ENCODE measurements at regions not wholly inside any gene's neighbourhood (a gene's known extent, or its start where the extent isn't known, plus 50 kb on each side); places are given as distances from the start of the nearest gene placed in this dataset.

DNA sequence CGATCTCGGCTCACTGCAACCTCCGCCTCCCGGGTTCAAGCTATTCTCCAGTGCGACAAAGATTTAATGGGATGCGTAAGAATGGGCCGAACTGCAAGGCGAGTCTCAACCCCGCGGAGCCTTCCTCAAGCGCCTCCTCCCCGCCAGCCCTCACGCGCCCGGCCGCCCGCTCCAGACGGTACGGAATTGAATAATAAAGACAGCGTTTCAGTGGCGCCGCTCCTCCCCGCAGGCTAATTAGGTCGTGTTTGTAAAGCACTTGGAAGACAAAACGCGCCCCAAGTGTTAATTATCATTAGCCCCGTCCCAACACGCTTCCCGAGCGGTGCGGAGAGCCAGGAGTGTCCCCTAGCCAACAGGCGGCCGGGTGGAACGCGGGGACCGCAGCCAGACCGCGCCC lies 192.0 kb downstream of the BUD13 start:
- Histone ChIP-seq H3K4me1 (ENCODE audit: control insufficient read depth in 4 of 4, insufficient read depth in 4 of 4, low read length in 3 of 4) (peaks cover 0 to 3% (median 0%) of the 10 kb centered on the region in 4 donors), H3K36me3 (ENCODE audit: control insufficient read depth in 4 of 4, insufficient read depth in 3 of 4, low read depth in 1 of 4, low read length in 3 of 4) (no peaks in the 10 kb centered on the region), H3K27ac (ENCODE audit: low read depth in 1 of 2, low read length in 2 of 2) (no peak overlapping the region), H3K9ac (ENCODE audit: low read depth in 1 of 2, low read length in 2 of 2) (no peak overlapping the region), H3K27me3 (ENCODE audit: control insufficient read depth in 4 of 4, insufficient read depth in 4 of 4, low read length in 3 of 4) (peaks cover 0 to 20% (median 7%) of the 10 kb centered on the region in 4 donors), H3K4me3 (ENCODE audit: low read depth in 1 of 3, low read length in 3 of 3) (no peak overlapping the region), H3K9me3 (ENCODE audit: control insufficient read depth in 4 of 4, low read length in 3 of 4) (no peaks in the 10 kb centered on the region)
- 5% methylated on average over 38 of the region's 38 CpGs for WGBS
- TF ChIP-seq HNF4G (IDR thresholded peaks at IDR 0.05) (no peak), FOXA1 (IDR thresholded peaks at IDR 0.05) (no peak)
- TF ChIP-seq, protein P1, sequence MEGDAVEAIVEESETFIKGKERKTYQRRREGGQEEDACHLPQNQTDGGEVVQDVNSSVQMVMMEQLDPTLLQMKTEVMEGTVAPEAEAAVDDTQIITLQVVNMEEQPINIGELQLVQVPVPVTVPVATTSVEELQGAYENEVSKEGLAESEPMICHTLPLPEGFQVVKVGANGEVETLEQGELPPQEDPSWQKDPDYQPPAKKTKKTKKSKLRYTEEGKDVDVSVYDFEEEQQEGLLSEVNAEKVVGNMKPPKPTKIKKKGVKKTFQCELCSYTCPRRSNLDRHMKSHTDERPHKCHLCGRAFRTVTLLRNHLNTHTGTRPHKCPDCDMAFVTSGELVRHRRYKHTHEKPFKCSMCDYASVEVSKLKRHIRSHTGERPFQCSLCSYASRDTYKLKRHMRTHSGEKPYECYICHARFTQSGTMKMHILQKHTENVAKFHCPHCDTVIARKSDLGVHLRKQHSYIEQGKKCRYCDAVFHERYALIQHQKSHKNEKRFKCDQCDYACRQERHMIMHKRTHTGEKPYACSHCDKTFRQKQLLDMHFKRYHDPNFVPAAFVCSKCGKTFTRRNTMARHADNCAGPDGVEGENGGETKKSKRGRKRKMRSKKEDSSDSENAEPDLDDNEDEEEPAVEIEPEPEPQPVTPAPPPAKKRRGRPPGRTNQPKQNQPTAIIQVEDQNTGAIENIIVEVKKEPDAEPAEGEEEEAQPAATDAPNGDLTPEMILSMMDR (IDR thresholded peaks at IDR 0.05; ENCODE audit: low read depth, low read length, missing input control): no peak
- no peak for DNase-seq (ENCODE audit: low spot score)

DNA sequence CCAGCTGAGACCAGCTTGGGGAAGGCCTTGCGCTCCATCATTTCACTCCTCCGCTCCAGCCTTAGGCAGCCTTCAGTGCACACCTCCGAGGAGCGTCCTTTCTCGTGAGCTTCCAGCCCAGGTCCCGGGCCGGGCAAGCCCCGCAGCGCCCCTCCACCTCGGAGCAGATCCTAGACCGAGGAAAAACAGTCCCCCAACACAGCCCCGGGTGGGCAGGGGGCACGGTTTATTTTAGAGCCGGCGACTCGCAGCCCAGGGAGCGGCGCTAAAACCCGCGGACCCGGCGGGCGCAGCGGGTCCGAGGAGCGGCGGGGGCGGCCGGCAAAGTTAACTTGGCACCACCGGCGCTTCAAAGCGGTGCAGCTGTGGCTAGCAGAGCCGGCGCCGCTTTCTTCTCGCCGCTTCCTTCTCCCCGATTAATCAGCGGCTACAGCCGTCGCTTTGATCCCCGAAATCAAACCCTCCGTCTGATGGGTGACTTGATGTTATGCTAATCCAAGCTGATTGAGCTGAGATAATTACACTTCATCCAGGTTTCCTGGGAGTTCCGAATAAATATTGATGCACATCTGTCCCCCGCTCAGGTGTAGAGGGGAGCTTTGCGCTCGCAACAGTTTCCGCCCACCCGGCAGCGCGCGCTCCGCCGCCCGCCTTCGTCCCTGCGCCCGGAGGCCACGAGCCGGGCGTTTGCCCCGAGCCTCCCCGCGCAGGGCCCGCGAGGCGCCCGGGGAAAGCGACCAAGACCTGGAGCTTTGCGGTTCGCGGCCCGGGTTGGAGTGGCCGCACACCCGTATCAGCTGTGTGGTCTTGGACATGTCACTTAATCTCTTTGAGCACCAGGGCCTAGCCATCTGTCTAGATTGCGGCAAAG lies 192.7 kb downstream of the BUD13 start:
- WGBS: 3% methylated on average over 76 of the region's 76 CpGs
- no peak overlapping the region for H3K4me3 ChIP-seq (ENCODE audit: low read depth in 1 of 3, low read length in 3 of 3)
- H3K9ac ChIP-seq (ENCODE audit: low read depth in 1 of 2, low read length in 2 of 2): no peak overlapping the region
- DNase-seq (ENCODE audit: low spot score): no peak
- no peaks in the 10 kb centered on the region for H3K9me3 ChIP-seq (ENCODE audit: control insufficient read depth in 4 of 4, low read length in 3 of 4)
- peaks cover 0 to 20% (median 7%) of the 10 kb centered on the region in 4 donors for H3K27me3 ChIP-seq (ENCODE audit: control insufficient read depth in 4 of 4, insufficient read depth in 4 of 4, low read length in 3 of 4)
- H3K27ac ChIP-seq (ENCODE audit: low read depth in 1 of 2, low read length in 2 of 2): no peak overlapping the region
- H3K4me1 ChIP-seq (ENCODE audit: control insufficient read depth in 4 of 4, insufficient read depth in 4 of 4, low read length in 3 of 4): peaks cover 0 to 3% (median 0%) of the 10 kb centered on the region in 4 donors
- no peak for TF ChIP-seq FOXA1 (IDR thresholded peaks at IDR 0.05)
- TF ChIP-seq NR2F2 (IDR thresholded peaks at IDR 0.05): no peak
- no peak for TF ChIP-seq SP1 (IDR thresholded peaks at IDR 0.05)
- TF ChIP-seq, protein P2, sequence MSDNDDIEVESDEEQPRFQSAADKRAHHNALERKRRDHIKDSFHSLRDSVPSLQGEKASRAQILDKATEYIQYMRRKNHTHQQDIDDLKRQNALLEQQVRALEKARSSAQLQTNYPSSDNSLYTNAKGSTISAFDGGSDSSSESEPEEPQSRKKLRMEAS (IDR thresholded peaks at IDR 0.05): no peak
- TF ChIP-seq GABPA (IDR thresholded peaks at IDR 0.05 in 1 of 2, conservative IDR thresholded peaks at IDR 0.05 in 1 of 2): no peak
- no peak for TF ChIP-seq HNF4G (IDR thresholded peaks at IDR 0.05)
- no peak for TF ChIP-seq RAD21 (IDR thresholded peaks at IDR 0.05)
- TF ChIP-seq FOXA2 (IDR thresholded peaks at IDR 0.05): no peak
- TF ChIP-seq, protein P1 (IDR thresholded peaks at IDR 0.05; ENCODE audit: low read depth, low read length, missing input control): no peak
- TF ChIP-seq, protein P3, sequence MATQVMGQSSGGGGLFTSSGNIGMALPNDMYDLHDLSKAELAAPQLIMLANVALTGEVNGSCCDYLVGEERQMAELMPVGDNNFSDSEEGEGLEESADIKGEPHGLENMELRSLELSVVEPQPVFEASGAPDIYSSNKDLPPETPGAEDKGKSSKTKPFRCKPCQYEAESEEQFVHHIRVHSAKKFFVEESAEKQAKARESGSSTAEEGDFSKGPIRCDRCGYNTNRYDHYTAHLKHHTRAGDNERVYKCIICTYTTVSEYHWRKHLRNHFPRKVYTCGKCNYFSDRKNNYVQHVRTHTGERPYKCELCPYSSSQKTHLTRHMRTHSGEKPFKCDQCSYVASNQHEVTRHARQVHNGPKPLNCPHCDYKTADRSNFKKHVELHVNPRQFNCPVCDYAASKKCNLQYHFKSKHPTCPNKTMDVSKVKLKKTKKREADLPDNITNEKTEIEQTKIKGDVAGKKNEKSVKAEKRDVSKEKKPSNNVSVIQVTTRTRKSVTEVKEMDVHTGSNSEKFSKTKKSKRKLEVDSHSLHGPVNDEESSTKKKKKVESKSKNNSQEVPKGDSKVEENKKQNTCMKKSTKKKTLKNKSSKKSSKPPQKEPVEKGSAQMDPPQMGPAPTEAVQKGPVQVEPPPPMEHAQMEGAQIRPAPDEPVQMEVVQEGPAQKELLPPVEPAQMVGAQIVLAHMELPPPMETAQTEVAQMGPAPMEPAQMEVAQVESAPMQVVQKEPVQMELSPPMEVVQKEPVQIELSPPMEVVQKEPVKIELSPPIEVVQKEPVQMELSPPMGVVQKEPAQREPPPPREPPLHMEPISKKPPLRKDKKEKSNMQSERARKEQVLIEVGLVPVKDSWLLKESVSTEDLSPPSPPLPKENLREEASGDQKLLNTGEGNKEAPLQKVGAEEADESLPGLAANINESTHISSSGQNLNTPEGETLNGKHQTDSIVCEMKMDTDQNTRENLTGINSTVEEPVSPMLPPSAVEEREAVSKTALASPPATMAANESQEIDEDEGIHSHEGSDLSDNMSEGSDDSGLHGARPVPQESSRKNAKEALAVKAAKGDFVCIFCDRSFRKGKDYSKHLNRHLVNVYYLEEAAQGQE (IDR thresholded peaks at IDR 0.05): no peak
- TF ChIP-seq, protein P4, sequence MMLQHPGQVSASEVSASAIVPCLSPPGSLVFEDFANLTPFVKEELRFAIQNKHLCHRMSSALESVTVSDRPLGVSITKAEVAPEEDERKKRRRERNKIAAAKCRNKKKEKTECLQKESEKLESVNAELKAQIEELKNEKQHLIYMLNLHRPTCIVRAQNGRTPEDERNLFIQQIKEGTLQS (IDR thresholded peaks at IDR 0.05): no peak
- no peak for TF ChIP-seq EGR1 (IDR thresholded peaks at IDR 0.05; ENCODE audit: low read depth in 2 of 2)
- TF ChIP-seq, protein P5, sequence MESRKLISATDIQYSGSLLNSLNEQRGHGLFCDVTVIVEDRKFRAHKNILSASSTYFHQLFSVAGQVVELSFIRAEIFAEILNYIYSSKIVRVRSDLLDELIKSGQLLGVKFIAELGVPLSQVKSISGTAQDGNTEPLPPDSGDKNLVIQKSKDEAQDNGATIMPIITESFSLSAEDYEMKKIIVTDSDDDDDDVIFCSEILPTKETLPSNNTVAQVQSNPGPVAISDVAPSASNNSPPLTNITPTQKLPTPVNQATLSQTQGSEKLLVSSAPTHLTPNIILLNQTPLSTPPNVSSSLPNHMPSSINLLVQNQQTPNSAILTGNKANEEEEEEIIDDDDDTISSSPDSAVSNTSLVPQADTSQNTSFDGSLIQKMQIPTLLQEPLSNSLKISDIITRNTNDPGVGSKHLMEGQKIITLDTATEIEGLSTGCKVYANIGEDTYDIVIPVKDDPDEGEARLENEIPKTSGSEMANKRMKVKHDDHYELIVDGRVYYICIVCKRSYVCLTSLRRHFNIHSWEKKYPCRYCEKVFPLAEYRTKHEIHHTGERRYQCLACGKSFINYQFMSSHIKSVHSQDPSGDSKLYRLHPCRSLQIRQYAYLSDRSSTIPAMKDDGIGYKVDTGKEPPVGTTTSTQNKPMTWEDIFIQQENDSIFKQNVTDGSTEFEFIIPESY (IDR thresholded peaks at IDR 0.05): no peak
- no peaks in the 10 kb centered on the region for H3K36me3 ChIP-seq (ENCODE audit: control insufficient read depth in 4 of 4, insufficient read depth in 3 of 4, low read depth in 1 of 4, low read length in 3 of 4)
